ENCODE measurements at regions not wholly inside any gene's neighbourhood (a gene's known extent, or its start where the extent isn't known, plus 50 kb on each side); places are given as distances from the start of the nearest gene placed in this dataset.

DNA sequence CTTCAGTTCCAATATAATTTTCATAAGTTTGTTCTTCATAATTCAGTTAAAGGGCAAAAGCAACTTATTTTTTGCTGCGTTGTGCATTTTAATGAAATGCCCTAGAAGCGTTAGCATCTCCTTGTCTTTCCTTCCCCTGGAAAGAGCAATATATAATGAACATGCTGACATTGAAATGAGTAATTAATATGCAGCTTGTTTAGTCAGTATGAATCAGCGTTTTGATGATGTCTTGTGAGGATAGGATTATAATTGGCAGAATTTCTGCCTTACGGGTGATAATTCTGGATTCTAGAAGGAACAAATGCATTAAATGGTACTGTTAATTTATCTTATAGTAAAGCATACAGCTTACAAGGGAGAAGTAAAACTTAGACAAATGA is 152.3 kb upstream of the MMADHC start:
- DNase-seq: no peak
- intact Hi-C loops (cut with DNase I): no loop called here

DNA sequence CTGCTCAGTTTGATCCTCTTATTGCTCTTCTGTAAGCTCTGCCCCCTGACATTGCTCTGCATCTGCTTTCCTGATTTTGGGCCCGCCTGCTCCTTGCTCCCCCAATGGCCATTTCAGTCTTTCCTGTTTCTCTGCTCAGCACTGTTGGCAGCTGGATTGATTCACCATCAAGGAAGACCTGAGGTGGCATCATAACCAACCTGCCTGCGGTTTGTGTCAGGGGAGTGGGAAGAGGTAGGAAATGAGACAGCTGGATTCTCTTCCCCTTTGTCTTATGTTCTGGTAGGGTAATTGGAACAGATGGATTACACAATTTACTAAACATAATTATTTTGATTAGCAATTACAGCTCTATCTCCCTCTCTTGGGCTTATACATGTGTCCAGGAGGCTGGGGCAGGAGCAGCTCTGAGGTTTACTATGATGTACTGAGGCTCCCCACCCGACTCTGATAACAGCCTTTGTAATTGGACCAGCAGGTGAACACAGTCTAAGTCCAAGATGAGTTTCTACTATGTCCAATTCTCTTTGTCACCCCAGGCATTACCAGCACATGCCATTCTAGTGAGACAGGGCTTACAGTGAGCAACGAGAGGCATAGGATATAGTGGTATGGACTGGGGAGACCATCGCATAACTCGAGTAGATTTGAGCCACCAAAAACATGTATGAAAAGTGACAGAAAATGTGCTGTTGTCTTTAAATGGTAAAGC is 151.8 kb upstream of the MMADHC start:
- DNase-seq: no peak
- intact Hi-C loops (cut with DNase I): no loop called here

DNA sequence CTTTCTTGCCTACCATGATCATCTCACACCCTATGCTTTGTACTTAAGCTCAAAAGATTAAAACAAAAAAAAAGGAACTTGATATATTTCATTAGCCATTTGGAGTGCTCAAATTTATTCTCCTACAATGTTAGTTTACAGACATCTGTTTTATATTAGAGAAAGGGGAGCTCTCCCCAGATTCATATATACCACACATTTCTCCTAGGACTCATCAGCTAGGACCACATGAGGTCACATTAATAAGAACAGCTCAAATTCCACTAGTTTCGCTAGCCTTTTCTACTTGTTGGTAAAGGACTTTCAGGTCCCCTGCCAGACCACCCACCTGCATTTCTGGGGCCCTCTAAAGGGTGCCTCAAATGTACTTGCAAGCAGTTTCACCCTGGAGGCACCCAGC is 151.2 kb upstream of the MMADHC start:
- intact Hi-C loops (cut with DNase I): no loop called here
- DNase-seq: no peak

- intact Hi-C loops (cut with DNase I): no loop called here
- no peak for DNase-seq
Measured at GRCh38 chr2:149737896-149738295, 150.3 kb upstream of the MMADHC start.

- DNase-seq: no peak
- intact Hi-C loops (cut with DNase I): no loop called here
Measured at GRCh38 chr2:149735237-149735958, 147.8 kb upstream of the MMADHC start.

DNA sequence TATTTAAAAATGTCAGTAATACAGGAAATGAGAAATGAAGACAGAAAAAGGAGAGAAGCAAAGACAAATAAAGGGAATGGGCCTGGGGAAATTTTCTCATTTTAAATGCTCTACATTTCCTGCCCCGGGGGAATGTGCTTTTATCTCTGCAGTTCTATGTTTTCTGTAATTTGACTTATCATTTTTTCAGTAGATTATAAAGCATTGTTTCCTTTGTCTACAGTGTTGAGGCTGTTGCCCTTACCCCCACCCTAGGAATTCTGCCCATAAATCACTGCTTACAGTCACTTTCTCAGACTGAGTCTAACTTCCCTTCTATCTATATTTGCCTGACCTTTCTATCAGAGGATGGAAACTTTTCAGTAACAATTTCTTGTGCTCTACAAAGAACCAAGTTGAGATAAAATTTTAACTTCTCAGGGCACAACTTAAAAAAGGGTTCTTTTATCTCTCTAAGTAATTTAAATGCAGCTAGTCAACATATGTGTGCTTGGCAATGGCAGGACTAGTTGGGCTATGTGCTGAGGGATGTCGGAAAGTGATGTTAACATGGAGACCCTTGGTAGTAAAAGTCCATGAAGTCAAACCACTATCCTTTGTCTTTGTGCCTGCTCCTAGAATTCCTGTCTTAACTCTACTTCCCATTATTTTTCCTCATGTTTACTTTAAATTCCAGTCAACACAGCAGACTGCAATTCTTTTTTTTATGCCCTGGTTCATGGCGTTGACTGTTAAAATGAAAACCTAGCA is 146.5 kb upstream of the MMADHC start:
- intact Hi-C loops (cut with DNase I): no loop called here
- DNase-seq: no peak

GRCh38 chr2:149732730-149733290 is 145.2 kb upstream of the MMADHC start:
- intact Hi-C loops (cut with DNase I): no loop called here
- no peak for DNase-seq

GRCh38 chr2:149732001-149732685 is 144.6 kb upstream of the MMADHC start:
- no peak for DNase-seq
- intact Hi-C loops (cut with DNase I): no loop called here

- intact Hi-C loops (cut with DNase I): no loop called here
- DNase-seq: no peak
Measured at GRCh38 chr2:149731079-149731478, 143.5 kb upstream of the MMADHC start.

DNA sequence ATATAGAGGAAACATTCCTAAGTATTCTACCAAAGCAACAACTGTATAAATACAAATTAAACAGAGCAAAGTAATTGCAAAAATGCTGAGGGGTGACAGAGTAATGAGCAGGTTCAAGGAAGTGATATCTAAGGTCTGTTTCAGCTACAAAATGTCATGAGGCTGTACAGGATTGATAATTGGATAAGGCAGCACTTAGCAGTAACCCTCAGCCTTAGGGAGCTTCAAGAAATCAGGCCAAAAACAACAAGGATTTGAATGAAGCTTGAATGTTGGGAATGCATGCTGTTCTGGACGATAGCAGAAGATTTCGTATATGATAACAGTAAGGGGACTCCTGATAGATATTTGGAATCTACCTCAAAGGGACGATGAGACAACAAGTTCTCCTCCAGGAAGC is 142.0 kb upstream of the MMADHC start:
- DNase-seq: no peak
- intact Hi-C loops (cut with DNase I): no loop called here

DNA sequence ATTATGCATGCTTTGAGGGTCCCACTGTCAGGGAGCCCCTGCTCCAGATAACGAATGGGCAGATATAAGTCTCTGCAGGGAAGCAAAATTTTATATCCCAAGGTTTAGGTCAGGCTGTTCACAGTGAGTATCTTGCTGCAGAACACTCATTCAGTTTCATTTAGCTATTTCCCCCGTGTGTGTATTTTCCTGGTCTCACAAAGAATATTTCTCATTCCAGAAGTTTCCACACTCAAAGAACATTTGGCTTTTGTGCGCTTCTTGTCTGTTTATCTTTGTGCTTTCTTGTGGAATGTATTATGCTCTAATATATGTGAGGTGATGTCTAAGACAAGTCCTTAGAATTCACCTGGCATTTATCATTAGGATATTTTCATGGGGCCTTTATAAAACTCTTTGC is 140.4 kb upstream of the MMADHC start:
- intact Hi-C loops (cut with DNase I): no loop called here

GRCh38 chr2:149725234-149725633 is 137.7 kb upstream of the MMADHC start:
- no peak for DNase-seq
- intact Hi-C loops (cut with DNase I): no loop called here

More for the DNA sequence above, 140.4 kb upstream of the MMADHC start:
- no peak for DNase-seq

- no peak for DNase-seq
- intact Hi-C loops (cut with DNase I): no loop called here
Measured at GRCh38 chr2:149724091-149724490, 136.5 kb upstream of the MMADHC start.

DNA sequence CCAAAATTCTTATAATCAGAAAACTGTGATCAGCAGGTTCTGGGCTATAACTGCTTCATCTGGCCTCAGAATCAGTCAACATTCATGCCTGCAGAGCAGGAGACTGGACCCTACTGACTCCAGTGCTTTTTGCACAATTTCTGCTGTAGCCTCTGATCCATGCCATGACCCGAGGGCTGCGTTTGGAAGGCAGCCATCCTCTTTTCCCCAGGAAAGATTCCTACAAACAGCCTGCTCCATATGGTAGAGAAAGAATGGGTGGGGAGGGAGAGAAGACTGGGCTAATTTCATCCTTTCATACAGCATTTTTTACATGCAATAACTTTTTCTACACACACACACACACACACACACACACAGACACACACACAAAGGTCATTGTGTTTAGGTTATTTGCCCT is 133.0 kb upstream of the MMADHC start:
- DNase-seq: no peak
- intact Hi-C loops (cut with DNase I): no loop called here

DNA sequence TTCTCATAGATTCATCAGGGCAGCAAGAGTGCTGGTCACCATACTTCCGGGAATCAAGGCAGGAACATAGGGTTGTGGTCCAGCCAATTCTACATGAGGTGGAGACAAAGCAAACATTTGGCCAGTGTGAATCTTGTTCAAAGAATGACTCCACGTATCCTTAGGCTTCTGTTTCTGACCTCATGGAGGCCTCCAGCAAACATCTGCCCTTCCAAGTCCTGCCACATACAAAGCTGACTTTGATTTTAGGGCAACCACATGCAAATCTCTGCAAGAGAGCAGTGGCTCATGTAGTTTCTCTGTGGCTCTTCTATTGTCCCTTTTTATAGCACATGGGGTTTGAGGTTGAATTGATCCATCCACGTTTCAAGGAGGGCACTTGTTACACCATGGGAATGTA is 132.1 kb upstream of the MMADHC start:
- DNase-seq: no peak
- intact Hi-C loops (cut with DNase I): no loop called here

- no peak for DNase-seq
- intact Hi-C loops (cut with DNase I): no loop called here
Measured at GRCh38 chr2:149716687-149717086, 129.1 kb upstream of the MMADHC start.

DNA sequence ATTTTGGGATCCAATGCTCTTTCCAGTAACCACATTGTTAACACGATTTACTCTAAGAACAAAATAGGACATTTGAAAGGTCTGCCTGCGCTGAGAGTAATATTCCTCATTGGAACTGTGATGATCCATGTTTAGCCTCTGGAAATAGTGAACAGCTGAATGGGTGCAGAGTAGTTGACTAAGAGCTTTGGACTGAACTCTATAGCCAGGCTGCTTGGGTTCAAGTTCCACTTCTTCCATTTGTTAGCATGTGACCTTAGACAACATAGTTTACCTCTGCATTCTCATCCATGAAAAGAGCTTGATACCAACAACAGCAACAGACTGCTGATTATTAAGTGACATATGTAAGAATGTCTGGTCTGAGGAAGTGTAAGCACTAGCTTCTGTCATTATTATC is 128.3 kb upstream of the MMADHC start:
- DNase-seq: no peak
- intact Hi-C loops (cut with DNase I): no loop called here

- DNase-seq: no peak
Measured at GRCh38 chr2:149715005-149715592, 127.5 kb upstream of the MMADHC start.

GRCh38 chr2:149709496-149710263 is 122.1 kb upstream of the MMADHC start:
- intact Hi-C loops (cut with DNase I): no loop called here
- DNase-seq: no peak

More at GRCh38 chr2:149715005-149715592, 127.5 kb upstream of the MMADHC start:
- intact Hi-C loops (cut with DNase I): no loop called here

- DNase-seq: no peak
- intact Hi-C loops (cut with DNase I): no loop called here
Measured at GRCh38 chr2:149703281-149703680, 115.7 kb upstream of the MMADHC start.
